Pancreas (tissue), 10 donors: ENCODE measurements at regions not wholly inside any gene's neighbourhood (a gene's known extent, or its start where the extent isn't known, plus 50 kb on each side); places are given as distances from the start of the nearest gene placed in this dataset.
"Not testable (repeated sequence)": the region's sequence is repeated elsewhere in the genome, so short reads cannot be mapped to it uniquely, and the experiment has no call there.

Experiments used
- ATAC-seq, 4 donors: fragments of 200-7000 bp; cut with Tn5 transposase; one replicate each; pipeline versions ENCODE4 v1.8.0 to v1.9.1; 2020; ENCODE audit warnings: mild to moderate bottlenecking in 4 of 4, moderate library complexity in 4 of 4
- DNase-seq, 6 donors: peaks; one replicate each; pipeline ENCODE4 v3.0.0-alpha.2; 2020
- FAIRE-seq: peaks from 2 replicates; lab custom pipeline; 2012; peaks lifted over from hg19 to GRCh38; lab: Jason Lieb, UNC
- H3K27ac ChIP-seq, 4 donors: fragments of 200-600 bp; sonication (generic); 1 replicate in 3 of 4; 2 replicates in 1 of 4; pipeline versions ENCODE4 v1.5.0 to v1.8.0; 2020
- H3K27me3 ChIP-seq, 4 donors: fragments of 200-600 bp; one replicate each; pipeline ENCODE4 v1.8.0; 2021
- H3K36me3 ChIP-seq, 3 donors: fragments of 200-600 bp; sonication (generic) in 1 of 3; one replicate each; pipeline versions ENCODE4 v1.5.0 to v1.8.0; 2020 to 2021
- H3K4me1 ChIP-seq, 3 donors: fragments of 200-600 bp; one replicate each; pipeline ENCODE4 v1.8.0; 2021
- H3K4me3 ChIP-seq, 4 donors: fragments of 200-600 bp; sonication (generic) in 2 of 4; one replicate each; pipeline versions ENCODE4 v1.5.0 to v1.8.0; 2020 to 2021
- H3K9me3 ChIP-seq, 4 donors: fragments of 200-600 bp; one replicate each; pipeline ENCODE4 v1.8.0; 2021
- WGBS, 2 donors: extraction: QIAGEN DNeasy Blood & Tissue Kit; methylation state at CpG; one replicate each; pipeline ENCODE4 v1.1.7; 2013; 5-methylcytosine and 5-hydroxymethylcytosine counted together
- intact Hi-C, 3 donors: fragments of 100-400 bp; cut with DNase I; formaldehyde crosslinking; loops; one replicate each; pipeline versions ENCODE4 v1.11.1 to v1.14.2; 2022
- donor health status: healthy with polysubstance abuse.
- donor health status: DM: no; HTN: no; CAD: no; lungs with moderate emphysema.
- donor health status: DM: no; HTN: no; CAD: no.
- donor health status: control.
- donor health status: control.
- donor health status: Bipolar disorder and iron deficiency.
- donor health status: DM: yes; HTN: yes; CAD: no.
- donor health status: DM: no; HTN: no; CAD: no.
- donor health status: DM: no; HTN: no; CAD: no.
- donor health status: DM: yes; HTN: yes; CAD: no.

GRCh38 chrX:92430574-92430973, 651.4 kb downstream of the PCDH11X start:
- H3K27me3 ChIP-seq, H3K9me3 ChIP-seq, DNase-seq, H3K27ac ChIP-seq, intact Hi-C loops, H3K4me1 ChIP-seq, H3K4me3 ChIP-seq, ATAC-seq, H3K36me3 ChIP-seq: not testable (repeated sequence)
- FAIRE-seq = peak; percentile 89

- FAIRE-seq, H3K9me3 ChIP-seq, H3K4me1 ChIP-seq, intact Hi-C loops, H3K36me3 ChIP-seq, H3K27me3 ChIP-seq, ATAC-seq, H3K27ac ChIP-seq, H3K4me3 ChIP-seq: not testable (repeated sequence)
- peak in 1 of 6 donors; percentile 20 for DNase-seq
- 79 to 94% methylated on average over 12 to 13 of the region's 13 CpGs for WGBS, 2 donors
These were observed 681.4 kb downstream of the PCDH11X start for GRCh38 chrX:92460539-92460938.

- H3K27me3 ChIP-seq, FAIRE-seq, H3K27ac ChIP-seq, H3K4me1 ChIP-seq, intact Hi-C loops, H3K9me3 ChIP-seq, DNase-seq, ATAC-seq, H3K4me3 ChIP-seq, H3K36me3 ChIP-seq: not testable (repeated sequence)
- WGBS, 2 donors = 75 to 79% methylated on average over 3 of the region's 3 CpGs
These were observed 701.0 kb downstream of the PCDH11X start for GRCh38 chrX:92480165-92480564.

GRCh38 chrX:92485487-92485886, 706.3 kb downstream of the PCDH11X start:
- H3K4me1 ChIP-seq, DNase-seq, ATAC-seq, H3K27me3 ChIP-seq, H3K4me3 ChIP-seq, H3K9me3 ChIP-seq, intact Hi-C loops, H3K36me3 ChIP-seq, FAIRE-seq, H3K27ac ChIP-seq: not testable (repeated sequence)
- 64 to 65% methylated on average over 3 of the region's 3 CpGs for WGBS, 2 donors

GRCh38 chrX:92515270-92515669, 736.1 kb downstream of the PCDH11X start:
- WGBS, 2 donors = 85 to 88% methylated on average over 19 of the region's 19 CpGs
- not testable (repeated sequence) for FAIRE-seq

GRCh38 chrX:92528995-92529394, 749.8 kb downstream of the PCDH11X start:
- H3K4me3 ChIP-seq, ATAC-seq, H3K36me3 ChIP-seq, intact Hi-C loops, FAIRE-seq, H3K27ac ChIP-seq, H3K4me1 ChIP-seq, H3K27me3 ChIP-seq, H3K9me3 ChIP-seq, DNase-seq: not testable (repeated sequence)
- 63 to 76% methylated on average over 2 of the region's 2 CpGs for WGBS, 2 donors

More at GRCh38 chrX:92515270-92515669, 736.1 kb downstream of the PCDH11X start:
- H3K36me3 ChIP-seq, H3K27me3 ChIP-seq, ATAC-seq, H3K4me1 ChIP-seq, H3K4me3 ChIP-seq, H3K9me3 ChIP-seq, intact Hi-C loops, H3K27ac ChIP-seq: not testable (repeated sequence)
- peak in 1 of 6 donors; percentile 12 for DNase-seq

- H3K9me3 ChIP-seq, ATAC-seq, H3K4me3 ChIP-seq, H3K27ac ChIP-seq, DNase-seq, intact Hi-C loops, H3K27me3 ChIP-seq, H3K4me1 ChIP-seq, H3K36me3 ChIP-seq, FAIRE-seq: not testable (repeated sequence)
- 49 to 57% methylated on average over 4 of the region's 4 CpGs for WGBS, 2 donors
These were observed 761.3 kb downstream of the PCDH11X start for GRCh38 chrX:92540461-92540860.

- H3K36me3 ChIP-seq, DNase-seq, intact Hi-C loops, H3K9me3 ChIP-seq, H3K4me3 ChIP-seq, H3K27me3 ChIP-seq, H3K4me1 ChIP-seq, ATAC-seq, H3K27ac ChIP-seq: not testable (repeated sequence)
- peak; percentile 95 for FAIRE-seq
These were observed 779.1 kb downstream of the PCDH11X start for GRCh38 chrX:92558323-92558722.

- H3K36me3 ChIP-seq, H3K27ac ChIP-seq, intact Hi-C loops, H3K4me3 ChIP-seq, DNase-seq, ATAC-seq, H3K27me3 ChIP-seq, H3K9me3 ChIP-seq, H3K4me1 ChIP-seq: not testable (repeated sequence)
- WGBS, 2 donors = 32 to 34% methylated on average over 1 of the region's 1 CpG
- FAIRE-seq = peak; percentile 92
These were observed 779.6 kb downstream of the PCDH11X start for GRCh38 chrX:92558796-92559195.

- H3K36me3 ChIP-seq, H3K4me3 ChIP-seq, intact Hi-C loops, H3K27ac ChIP-seq, H3K9me3 ChIP-seq, H3K4me1 ChIP-seq, H3K27me3 ChIP-seq, ATAC-seq, DNase-seq, FAIRE-seq: not testable (repeated sequence)
- 19 to 23% methylated on average over 2 of the region's 2 CpGs for whole genome bisulfite sequencing, 2 donors
These were observed 780.9 kb downstream of the PCDH11X start for GRCh38 chrX:92560083-92560482.

GRCh38 chrX:92570217-92570616, 791.0 kb downstream of the PCDH11X start:
- H3K27ac ChIP-seq, H3K4me3 ChIP-seq, H3K36me3 ChIP-seq, H3K9me3 ChIP-seq, H3K27me3 ChIP-seq, DNase-seq, ATAC-seq, H3K4me1 ChIP-seq, FAIRE-seq, intact Hi-C loops: not testable (repeated sequence)
- WGBS, 2 donors = 69 to 74% methylated on average over 1 of the region's 1 CpG

- FAIRE-seq, H3K27ac ChIP-seq, H3K4me1 ChIP-seq, H3K9me3 ChIP-seq, intact Hi-C loops, H3K4me3 ChIP-seq, H3K27me3 ChIP-seq, H3K36me3 ChIP-seq, DNase-seq, ATAC-seq: not testable (repeated sequence)
- WGBS, 2 donors = 55 to 58% methylated on average over 3 of the region's 3 CpGs
These were observed 807.5 kb downstream of the PCDH11X start for GRCh38 chrX:92586643-92587042.

GRCh38 chrX:92589676-92590075, 810.5 kb downstream of the PCDH11X start:
- FAIRE-seq, DNase-seq, H3K9me3 ChIP-seq, H3K27me3 ChIP-seq, H3K4me1 ChIP-seq, H3K4me3 ChIP-seq, ATAC-seq, H3K36me3 ChIP-seq, H3K27ac ChIP-seq, intact Hi-C loops: not testable (repeated sequence)
- 62 to 68% methylated on average over 4 of the region's 4 CpGs for WGBS, 2 donors
